IMR-90 (cell line): ENCODE measurements at regions not wholly inside any gene's neighbourhood (a gene's known extent, or its start where the extent isn't known, plus 50 kb on each side); places are given as distances from the start of the nearest gene placed in this dataset.

Source experiments
- ATAC-seq: fragments of 200-7000 bp; cut with Tn5 transposase; 2 replicates; pipeline ENCODE4 v1.9.1; 2020; ENCODE audit warnings: low read depth, mild to moderate bottlenecking, moderate library complexity
- BruUV-seq: library from RNA; stranded (reverse); fragments of 400-500 nt; replicated peaks from 2 replicates; lab custom pipeline; 2021; lab: Mats Ljungman, UMichigan
- CTCF ChIA-PET: fragments of 300-600 bp; formaldehyde crosslinking; extraction: SDS; loops from one replicate; lab custom pipeline; 2021; ENCODE audit warnings: antibody characterized with exemption; lab: Yijun Ruan, JAX
- POLR2A ChIA-PET: fragments of 300-600 bp; sonication (Branson Sonifier 250); formaldehyde crosslinking; loops from one replicate; lab custom pipeline; 2022; ENCODE audit warnings: antibody characterized with exemption; ENCODE audit not compliant: unreplicated experiment; lab: Charles Lee
- DNase-seq: peaks from one replicate; pipeline ENCODE4 v3.0.0; 2013
- H2AFZ ChIP-seq: replicated peaks from 2 replicates; pipeline ENCODE3; 2013; ENCODE audit warnings: low read length, mild to moderate bottlenecking; ENCODE audit not compliant: poor library complexity
- H2AK5ac ChIP-seq: 2 replicates; pipeline ENCODE4 v1.6.1; 2013; ENCODE audit warnings: low read depth, low read length, inconsistent platforms
- H2AK9ac ChIP-seq: replicated peaks from 2 replicates; pipeline ENCODE3; 2013; ENCODE audit warnings: mild to moderate bottlenecking, low read depth, low read length, moderate library complexity; ENCODE audit not compliant: poor library complexity
- H2BK120ac ChIP-seq: 2 replicates; pipeline ENCODE4 v1.6.1; 2013; ENCODE audit warnings: low read depth, low read length, inconsistent platforms
- H2BK15ac ChIP-seq: 3 replicates; pipeline ENCODE4 v1.6.1; 2013; ENCODE audit warnings: low read depth, low read length, inconsistent platforms
- H2BK20ac ChIP-seq: 2 replicates; pipeline ENCODE4 v1.6.1; 2013; ENCODE audit warnings: low read depth, mild to moderate bottlenecking, inconsistent platforms, low read length, moderate library complexity
- H2BK5ac ChIP-seq: 2 replicates; pipeline ENCODE4 v1.6.1; 2013; ENCODE audit warnings: mild to moderate bottlenecking, low read depth, low read length, inconsistent platforms; ENCODE audit not compliant: poor library complexity, severe bottlenecking
- H3K14ac ChIP-seq: replicated peaks from 2 replicates; pipeline ENCODE4 v1.6.1; 2013; ENCODE audit warnings: low read depth, low read length, inconsistent platforms
- H3K18ac ChIP-seq: 2 replicates; pipeline ENCODE4 v1.6.1; 2013; ENCODE audit warnings: low read depth, low read length, control low read depth
- H3K23ac ChIP-seq: 2 replicates; pipeline ENCODE4 v1.6.1; 2013; ENCODE audit warnings: low read depth, low read length, inconsistent platforms
- H3K27ac ChIP-seq: 2 replicates; pipeline ENCODE4 v1.5.1; 2013; ENCODE audit warnings: mild to moderate bottlenecking, control low read depth, low read length; ENCODE audit not compliant: insufficient read depth
- H3K27me3 ChIP-seq: 2 replicates; pipeline ENCODE4 v1.6.1; 2013; ENCODE audit warnings: low read length; ENCODE audit not compliant: control insufficient read depth, insufficient read depth
- H3K36me3 ChIP-seq: 2 replicates; pipeline ENCODE4 v1.6.1; 2013; ENCODE audit warnings: low read length, mixed read lengths; ENCODE audit not compliant: control insufficient read depth, insufficient read depth
- H3K4ac ChIP-seq: 2 replicates; pipeline ENCODE4 v1.6.1; 2013; ENCODE audit warnings: low read depth, low read length, inconsistent platforms
- H3K4me1 ChIP-seq: 2 replicates; pipeline ENCODE4 v1.6.1; 2013; ENCODE audit warnings: low read length, mixed read lengths; ENCODE audit not compliant: control insufficient read depth, insufficient read depth
- H3K4me2 ChIP-seq: 2 replicates; pipeline ENCODE4 v1.6.1; 2013; ENCODE audit warnings: low read depth, mild to moderate bottlenecking, control low read depth, low read length, moderate library complexity
- H3K4me3 ChIP-seq: 2 replicates; pipeline ENCODE4 v1.5.1; 2013; ENCODE audit warnings: low read depth, mild to moderate bottlenecking, control low read depth, low read length, moderate library complexity; ENCODE audit not compliant: insufficient read depth
- H3K56ac ChIP-seq: 2 replicates; pipeline ENCODE4 v1.6.1; 2013; ENCODE audit warnings: low read length, inconsistent platforms; ENCODE audit not compliant: insufficient read depth; ENCODE audit errors: extremely low read depth
- H3K79me1 ChIP-seq, 2 experiments: 2 replicates each; pipeline ENCODE4 v1.6.1; 2013; ENCODE audit warnings: low read length in 2 of 2, inconsistent platforms in 1 of 2, low read depth in 1 of 2
- H3K9ac ChIP-seq: 2 replicates; pipeline ENCODE4 v1.6.1; 2013; ENCODE audit warnings: low read depth, low read length, control low read depth
- H3K9me1 ChIP-seq: 2 replicates; pipeline ENCODE4 v1.6.1; 2013; ENCODE audit warnings: low read length, inconsistent platforms; ENCODE audit not compliant: insufficient read depth
- H3K9me3 ChIP-seq: 2 replicates; pipeline ENCODE4 v1.6.1; 2013; ENCODE audit warnings: low read length; ENCODE audit not compliant: control insufficient read depth, insufficient read depth
- H4K20me1 ChIP-seq: 2 replicates; pipeline ENCODE4 v1.6.1; 2013; ENCODE audit warnings: low read length, inconsistent platforms; ENCODE audit not compliant: insufficient read depth
- H4K5ac ChIP-seq: 2 replicates; pipeline ENCODE4 v1.6.1; 2013; ENCODE audit warnings: mild to moderate bottlenecking, low read depth, low read length, control low read depth
- H4K8ac ChIP-seq, 2 experiments: 2 replicates each; pipeline ENCODE4 v1.6.1; 2013; ENCODE audit warnings: low read depth in 2 of 2, low read length in 2 of 2, control low read depth in 1 of 2, inconsistent platforms in 1 of 2
- H4K91ac ChIP-seq: 2 replicates; pipeline ENCODE4 v1.6.1; 2013; ENCODE audit warnings: low read depth, low read length, inconsistent platforms; ENCODE audit not compliant: insufficient read depth
- BHLHE40 ChIP-seq: fragments of 150-350 bp; IDR thresholded peaks from 2 replicates; pipeline ENCODE4 v1.6.1; 2016; ENCODE audit warnings: mild to moderate bottlenecking, low read depth, low read length
- CEBPB ChIP-seq: IDR thresholded peaks from 2 replicates; pipeline ENCODE4 v1.6.1; 2012; ENCODE audit warnings: low read depth, low read length, improper control_type of control experiment
- CHD1 ChIP-seq: IDR thresholded peaks from 2 replicates; pipeline ENCODE4 v1.6.1; 2012; ENCODE audit warnings: low read depth, low read length, improper control_type of control experiment
- MAFK ChIP-seq: IDR thresholded peaks from 2 replicates; pipeline ENCODE4 v1.6.1; 2012; ENCODE audit warnings: low read depth, low read length, improper control_type of control experiment
- MAZ ChIP-seq: IDR thresholded peaks from 2 replicates; pipeline ENCODE4 v1.6.1; 2012; ENCODE audit warnings: low read depth, mild to moderate bottlenecking, low read length, improper control_type of control experiment, moderate library complexity, borderline replicate concordance
- SMC3 ChIP-seq: fragments of 150-350 bp; IDR thresholded peaks from 2 replicates; pipeline ENCODE4 v1.6.1; 2016; ENCODE audit warnings: low read depth, mild to moderate bottlenecking, antibody characterized with exemption, low read length, moderate library complexity
- dilution Hi-C: fragments of 300-500 bp; cut with HindIII; formaldehyde crosslinking; loops from one replicate; pipeline ENCODE4 v1.14.3; 2018; ENCODE audit warnings: low sequenced_read_pairs; ENCODE audit not compliant: unreplicated experiment
- in situ Hi-C: fragments of 300-500 bp; cut with MboI; formaldehyde crosslinking; loops from 3 replicates; pipeline ENCODE4 v1.14.3; 2019; ENCODE audit warnings: low sequenced_read_pairs, inconsistent platforms, mixed read lengths
- intact Hi-C: fragments of 100-400 bp; cut with micrococcal nuclease; formaldehyde crosslinking; loops from 2 replicates; pipeline ENCODE4 v1.10.0; 2022
- TF ChIP-seq, protein P1 (sequence below): conservative IDR thresholded peaks from 2 replicates; pipeline ENCODE4 v1.5.1; 2012; ENCODE audit warnings: mild to moderate bottlenecking, low read depth, low read length, improper control_type of control experiment
- TF ChIP-seq, protein P2 (sequence below): fragments of 150-350 bp; IDR thresholded peaks from 2 replicates; pipeline ENCODE4 v1.6.1; 2017; ENCODE audit warnings: mild to moderate bottlenecking, antibody characterized with exemption, low read length, low read depth

DNA sequence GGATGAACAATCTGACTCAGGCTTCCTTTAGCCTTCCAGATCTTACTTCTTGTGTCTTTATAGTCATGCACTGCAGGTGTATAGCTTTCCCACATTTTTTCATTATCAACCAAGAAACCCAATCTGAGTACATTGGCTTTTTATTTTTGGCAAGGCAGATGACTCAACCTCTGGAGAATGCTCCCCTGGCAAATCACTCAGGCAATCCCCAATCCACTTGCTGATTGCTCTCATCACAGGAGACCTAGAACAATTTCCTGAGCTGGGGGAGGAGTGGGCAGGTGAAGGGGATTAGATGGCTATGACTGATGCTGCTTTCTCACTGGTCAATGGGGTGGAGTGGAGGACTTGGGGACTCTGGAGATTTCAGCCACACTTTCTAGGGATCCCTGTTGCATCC, 134.4 kb downstream of the SLC16A9 start:
- no peak overlapping the region for H3K4me3 ChIP-seq

More for the DNA sequence above, 134.4 kb downstream of the SLC16A9 start:
- Histone ChIP-seq H4K91ac (no peak overlapping the region), H3K14ac (no peak overlapping the region), H2BK20ac (no peak overlapping the region), H2AFZ (no peak overlapping the region), H3K9ac (no peak overlapping the region), H4K20me1 (no peaks in the 10 kb centered on the region), H2BK120ac (no peak overlapping the region), H3K56ac (no peak overlapping the region), H3K4me2 (no peak overlapping the region), H2AK5ac (no peak overlapping the region), H3K9me3 (no peaks in the 10 kb centered on the region), H3K4me1 (peaks cover 3% of the 10 kb centered on the region; the same call in 1 of the 2 replicates), H2BK5ac (no peak overlapping the region), H4K8ac (no peak overlapping the region), H3K79me1 (no peaks in the 10 kb centered on the region), H2AK9ac (no peak overlapping the region), H3K9me1 (no peaks in the 10 kb centered on the region), H4K5ac (no peak overlapping the region), H3K27me3 (peaks cover 2% of the 10 kb centered on the region), H3K36me3 (no peaks in the 10 kb centered on the region), H3K23ac (no peak overlapping the region), H3K18ac (no peak overlapping the region), H3K27ac (no peak overlapping the region), H2BK15ac (no peak overlapping the region), H3K4ac (no peak overlapping the region)
- ChIA-PET CTCF (no interaction called here), POLR2A (no interaction called here)
- in situ Hi-C loops (loop anchor here (5.0 to 25.0 kb wide), 2 partner anchors 333 to 1038 kb away; no protein-coding TSS in a partner anchor), dilution Hi-C loops (no loop called here), intact Hi-C loops (no loop called here)
- DNase-seq (no peak), ATAC-seq (no peak)
- TF ChIP-seq SMC3 (no peak), CHD1 (no peak), MAFK (no peak), CEBPB (no peak), MAZ (no peak), BHLHE40 (no peak)
- TF ChIP-seq, protein P1, sequence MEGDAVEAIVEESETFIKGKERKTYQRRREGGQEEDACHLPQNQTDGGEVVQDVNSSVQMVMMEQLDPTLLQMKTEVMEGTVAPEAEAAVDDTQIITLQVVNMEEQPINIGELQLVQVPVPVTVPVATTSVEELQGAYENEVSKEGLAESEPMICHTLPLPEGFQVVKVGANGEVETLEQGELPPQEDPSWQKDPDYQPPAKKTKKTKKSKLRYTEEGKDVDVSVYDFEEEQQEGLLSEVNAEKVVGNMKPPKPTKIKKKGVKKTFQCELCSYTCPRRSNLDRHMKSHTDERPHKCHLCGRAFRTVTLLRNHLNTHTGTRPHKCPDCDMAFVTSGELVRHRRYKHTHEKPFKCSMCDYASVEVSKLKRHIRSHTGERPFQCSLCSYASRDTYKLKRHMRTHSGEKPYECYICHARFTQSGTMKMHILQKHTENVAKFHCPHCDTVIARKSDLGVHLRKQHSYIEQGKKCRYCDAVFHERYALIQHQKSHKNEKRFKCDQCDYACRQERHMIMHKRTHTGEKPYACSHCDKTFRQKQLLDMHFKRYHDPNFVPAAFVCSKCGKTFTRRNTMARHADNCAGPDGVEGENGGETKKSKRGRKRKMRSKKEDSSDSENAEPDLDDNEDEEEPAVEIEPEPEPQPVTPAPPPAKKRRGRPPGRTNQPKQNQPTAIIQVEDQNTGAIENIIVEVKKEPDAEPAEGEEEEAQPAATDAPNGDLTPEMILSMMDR: no peak
- TF ChIP-seq, protein P2, sequence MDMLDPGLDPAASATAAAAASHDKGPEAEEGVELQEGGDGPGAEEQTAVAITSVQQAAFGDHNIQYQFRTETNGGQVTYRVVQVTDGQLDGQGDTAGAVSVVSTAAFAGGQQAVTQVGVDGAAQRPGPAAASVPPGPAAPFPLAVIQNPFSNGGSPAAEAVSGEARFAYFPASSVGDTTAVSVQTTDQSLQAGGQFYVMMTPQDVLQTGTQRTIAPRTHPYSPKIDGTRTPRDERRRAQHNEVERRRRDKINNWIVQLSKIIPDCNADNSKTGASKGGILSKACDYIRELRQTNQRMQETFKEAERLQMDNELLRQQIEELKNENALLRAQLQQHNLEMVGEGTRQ: no peak
- BruUV-seq: no TSS peak
